HepG2 (cell line): ENCODE measurements at regions not wholly inside any gene's neighbourhood (a gene's known extent, or its start where the extent isn't known, plus 50 kb on each side); places are given as distances from the start of the nearest gene placed in this dataset.

Experiments
- ATM ChIP-seq: fragments of 450-650 bp; IDR thresholded peaks from 2 replicates; pipeline ENCODE4 v1.7.1; 2017; ENCODE audit warnings: mild to moderate bottlenecking, borderline replicate concordance
- HCFC1 ChIP-seq: fragments of 150-350 bp; IDR thresholded peaks from 2 replicates; pipeline ENCODE4 v1.6.1; 2014; ENCODE audit warnings: low read depth, low read length
- JDP2 ChIP-seq: sonication (generic); formaldehyde crosslinking; IDR thresholded peaks from 2 replicates; pipeline ENCODE4 v1.8.1; 2022; ENCODE audit warnings: missing genetic modification reagents, borderline replicate concordance
- MED13 ChIP-seq: sonication (generic); formaldehyde crosslinking; IDR thresholded peaks from 2 replicates; pipeline ENCODE4 v1.5.0; 2020; ENCODE audit warnings: missing genetic modification reagents
- POLR2AphosphoS2 ChIP-seq: IDR thresholded peaks from 2 replicates; pipeline ENCODE4 v1.6.1; 2011; ENCODE audit warnings: low read depth, low read length, improper control_type of control experiment
- SMYD3 ChIP-seq: sonication (generic); formaldehyde crosslinking; IDR thresholded peaks from 2 replicates; pipeline ENCODE4 v1.8.1; 2023; ENCODE audit warnings: mild to moderate bottlenecking, missing genetic modification reagents
- THYN1 ChIP-seq: sonication (generic); formaldehyde crosslinking; IDR thresholded peaks from 2 replicates; pipeline ENCODE4 v1.8.1; 2023; ENCODE audit warnings: low read depth, mild to moderate bottlenecking, moderate library complexity, missing genetic modification reagents, borderline replicate concordance
- TRIM24 ChIP-seq: sonication (generic); formaldehyde crosslinking; IDR thresholded peaks from 2 replicates; pipeline ENCODE4 v1.8.0; 2022; ENCODE audit warnings: mild to moderate bottlenecking, missing genetic modification reagents
- ZNF431 ChIP-seq: sonication (generic); formaldehyde crosslinking; IDR thresholded peaks from 2 replicates; pipeline ENCODE4 v1.9.0; 2022; ENCODE audit warnings: missing genetic modification reagents, low read depth, mild to moderate bottlenecking, borderline replicate concordance
- ZNF615 ChIP-seq: sonication (generic); formaldehyde crosslinking; IDR thresholded peaks from 2 replicates; pipeline ENCODE4 v1.5.0; 2020; ENCODE audit warnings: mild to moderate bottlenecking, missing genetic modification reagents, borderline replicate concordance
- ZNF766 ChIP-seq: sonication (generic); formaldehyde crosslinking; IDR thresholded peaks from 2 replicates; pipeline ENCODE4 v1.5.0; 2020; ENCODE audit warnings: missing genetic modification reagents, borderline replicate concordance
- TF ChIP-seq, protein P1 (sequence below): sonication (generic); formaldehyde crosslinking; IDR thresholded peaks from 2 replicates; pipeline ENCODE4 v1.4.0; 2020; ENCODE audit warnings: low read depth, mild to moderate bottlenecking, missing genetic modification reagents
- TF ChIP-seq, protein P2 (sequence below): sonication (generic); formaldehyde crosslinking; IDR thresholded peaks from 2 replicates; pipeline ENCODE4 v1.5.0; 2020; ENCODE audit warnings: mild to moderate bottlenecking, missing genetic modification reagents, moderate library complexity
- TF ChIP-seq, protein P3 (sequence below): sonication (generic); formaldehyde crosslinking; IDR thresholded peaks from 2 replicates; pipeline ENCODE4 v1.4.0; 2020; ENCODE audit warnings: missing genetic modification reagents

DNA sequence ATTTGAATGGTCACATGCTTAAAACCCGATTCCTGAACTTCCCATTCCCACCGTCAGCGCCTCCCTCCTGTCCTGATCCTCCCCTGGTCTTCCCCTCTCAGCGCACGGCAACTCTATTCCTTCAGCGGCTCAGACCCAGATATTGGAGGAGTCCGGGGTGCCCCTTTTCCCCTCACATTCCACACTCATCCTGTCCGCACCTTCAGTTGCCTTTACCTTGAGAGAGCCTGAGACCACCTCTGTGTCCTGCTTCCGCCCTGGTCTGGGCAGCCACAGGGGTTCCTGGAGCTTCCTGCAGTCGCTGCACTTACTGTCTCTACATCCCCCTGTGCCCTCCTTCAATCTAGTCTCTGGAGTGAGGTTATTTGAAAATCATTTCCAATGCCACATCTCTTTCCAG, 193.4 kb downstream of the BCAS1 start:
- TF ChIP-seq ZNF615 (CRISPR knock-in tag) (no peak), SMYD3 (CRISPR knock-in tag) (no peak), POLR2AphosphoS2 (no peak), MED13 (CRISPR knock-in tag) (no peak), ZNF766 (CRISPR knock-in tag) (no peak), ATM (no peak), TRIM24 (no peak), JDP2 (CRISPR knock-in tag) (no peak), ZNF431 (no peak), THYN1 (CRISPR knock-in tag) (no peak), HCFC1 (no peak)
- TF ChIP-seq, protein P1, sequence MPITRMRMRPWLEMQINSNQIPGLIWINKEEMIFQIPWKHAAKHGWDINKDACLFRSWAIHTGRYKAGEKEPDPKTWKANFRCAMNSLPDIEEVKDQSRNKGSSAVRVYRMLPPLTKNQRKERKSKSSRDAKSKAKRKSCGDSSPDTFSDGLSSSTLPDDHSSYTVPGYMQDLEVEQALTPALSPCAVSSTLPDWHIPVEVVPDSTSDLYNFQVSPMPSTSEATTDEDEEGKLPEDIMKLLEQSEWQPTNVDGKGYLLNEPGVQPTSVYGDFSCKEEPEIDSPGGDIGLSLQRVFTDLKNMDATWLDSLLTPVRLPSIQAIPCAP (CRISPR knock-in tag): no peak
- TF ChIP-seq, protein P2, sequence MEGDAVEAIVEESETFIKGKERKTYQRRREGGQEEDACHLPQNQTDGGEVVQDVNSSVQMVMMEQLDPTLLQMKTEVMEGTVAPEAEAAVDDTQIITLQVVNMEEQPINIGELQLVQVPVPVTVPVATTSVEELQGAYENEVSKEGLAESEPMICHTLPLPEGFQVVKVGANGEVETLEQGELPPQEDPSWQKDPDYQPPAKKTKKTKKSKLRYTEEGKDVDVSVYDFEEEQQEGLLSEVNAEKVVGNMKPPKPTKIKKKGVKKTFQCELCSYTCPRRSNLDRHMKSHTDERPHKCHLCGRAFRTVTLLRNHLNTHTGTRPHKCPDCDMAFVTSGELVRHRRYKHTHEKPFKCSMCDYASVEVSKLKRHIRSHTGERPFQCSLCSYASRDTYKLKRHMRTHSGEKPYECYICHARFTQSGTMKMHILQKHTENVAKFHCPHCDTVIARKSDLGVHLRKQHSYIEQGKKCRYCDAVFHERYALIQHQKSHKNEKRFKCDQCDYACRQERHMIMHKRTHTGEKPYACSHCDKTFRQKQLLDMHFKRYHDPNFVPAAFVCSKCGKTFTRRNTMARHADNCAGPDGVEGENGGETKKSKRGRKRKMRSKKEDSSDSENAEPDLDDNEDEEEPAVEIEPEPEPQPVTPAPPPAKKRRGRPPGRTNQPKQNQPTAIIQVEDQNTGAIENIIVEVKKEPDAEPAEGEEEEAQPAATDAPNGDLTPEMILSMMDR: no peak
- TF ChIP-seq, protein P3, sequence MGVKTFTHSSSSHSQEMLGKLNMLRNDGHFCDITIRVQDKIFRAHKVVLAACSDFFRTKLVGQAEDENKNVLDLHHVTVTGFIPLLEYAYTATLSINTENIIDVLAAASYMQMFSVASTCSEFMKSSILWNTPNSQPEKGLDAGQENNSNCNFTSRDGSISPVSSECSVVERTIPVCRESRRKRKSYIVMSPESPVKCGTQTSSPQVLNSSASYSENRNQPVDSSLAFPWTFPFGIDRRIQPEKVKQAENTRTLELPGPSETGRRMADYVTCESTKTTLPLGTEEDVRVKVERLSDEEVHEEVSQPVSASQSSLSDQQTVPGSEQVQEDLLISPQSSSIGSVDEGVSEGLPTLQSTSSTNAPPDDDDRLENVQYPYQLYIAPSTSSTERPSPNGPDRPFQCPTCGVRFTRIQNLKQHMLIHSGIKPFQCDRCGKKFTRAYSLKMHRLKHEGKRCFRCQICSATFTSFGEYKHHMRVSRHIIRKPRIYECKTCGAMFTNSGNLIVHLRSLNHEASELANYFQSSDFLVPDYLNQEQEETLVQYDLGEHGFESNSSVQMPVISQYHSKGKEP (CRISPR knock-in tag): no peak
